ENCODE measurements at regions not wholly inside any gene's neighbourhood (a gene's known extent, or its start where the extent isn't known, plus 50 kb on each side); places are given as distances from the start of the nearest gene placed in this dataset.
"Not testable (repeated sequence)": the region's sequence is repeated elsewhere in the genome, so short reads cannot be mapped to it uniquely, and the experiment has no call there.

GRCh38 chr4:167876091-167876490 is 216.2 kb upstream of the ANXA10 start:
- TF ChIP-seq EZH2 (IDR thresholded peaks at IDR 0.05); POLR2AphosphoS5 (IDR thresholded peaks at IDR 0.05; ENCODE audit: borderline replicate concordance, low read depth, low read length); FOXP2 (optimal IDR thresholded peaks at IDR 0.05; ENCODE audit: control extremely low read depth, extremely low read length, insufficient read depth): not testable (repeated sequence)
